K562 (cell line): ENCODE measurements at regions not wholly inside any gene's neighbourhood (a gene's known extent, or its start where the extent isn't known, plus 50 kb on each side); places are given as distances from the start of the nearest gene placed in this dataset.

Source experiments
- ATAC-seq: fragments of 200-7000 bp; cut with Tn5 transposase; 3 replicates; pipeline ENCODE4 v1.9.1; 2020; ENCODE audit warnings: moderate library complexity
- BruUV-seq: library from RNA; stranded (reverse); fragments of 400-500 nt; replicated peaks from 2 replicates; lab custom pipeline; 2021; lab: Mats Ljungman, UMichigan
- CTCF ChIA-PET: fragments of 300-600 bp; formaldehyde crosslinking; extraction: SDS; loops from one replicate; lab custom pipeline; 2021; ENCODE audit warnings: low intra/inter-chr PET ratio; lab: Yijun Ruan, JAX
- POLR2A ChIA-PET: fragments of 300-600, 350-650 bp; sonication (Branson Sonifier 250); formaldehyde crosslinking; extraction: SDS; loops from one replicate; lab custom pipeline; 2021; ENCODE audit warnings: antibody characterized with exemption, inconsistent platforms; lab: Yijun Ruan, JAX
- DNase-seq, 4 experiments: peaks; one replicate each; pipeline versions ENCODE4 v3.0.0 to v3.0.0-alpha.2; 2011 to 2018; ENCODE audit warnings: low spot score in 3 of 4, mixed read lengths in 3 of 4; ENCODE audit errors: extremely low read depth in 1 of 4
- FAIRE-seq: peaks from 2 replicates; lab custom pipeline; 2011; peaks lifted over from hg19 to GRCh38; lab: Jason Lieb, UNC
- H2AFZ ChIP-seq: 2 replicates; pipeline ENCODE4 v1.6.0; 2011; ENCODE audit warnings: low read depth, low read length, control low read depth, inconsistent platforms
- H3K27ac ChIP-seq: fragments of 200-600 bp; 3 replicates; pipeline ENCODE4 v1.8.0; 2011; ENCODE audit warnings: low read depth, mild to moderate bottlenecking, control low read depth, inconsistent platforms, low read length, moderate library complexity, mixed read lengths; ENCODE audit errors: extremely low read depth
- H3K27me3 ChIP-seq, 2 experiments: fragments of 300-600 bp in 1 of 2; 2 replicates in 1 of 2; 3 replicates in 1 of 2; pipeline versions ENCODE4 v1.6.0 to v1.8.0; 2011; ENCODE audit warnings: inconsistent platforms in 2 of 2, low read length in 2 of 2, mild to moderate bottlenecking in 1 of 2, mixed read lengths in 1 of 2, moderate library complexity in 1 of 2; ENCODE audit not compliant: control insufficient read depth in 2 of 2, insufficient read depth in 2 of 2
- H3K36me3 ChIP-seq: fragments of 300-600 bp; 3 replicates; pipeline ENCODE4 v1.8.0; 2011; ENCODE audit warnings: mild to moderate bottlenecking, low read length, inconsistent platforms; ENCODE audit not compliant: control insufficient read depth, insufficient read depth
- H3K4me1 ChIP-seq, 2 experiments: fragments of 200-600 bp in 1 of 2; replicated peaks in 1 of 2; 2 replicates in 1 of 2; 3 replicates in 1 of 2; pipeline versions ENCODE4 v1.5.1 to v1.8.0; 2011; ENCODE audit warnings: inconsistent platforms in 2 of 2, low read length in 2 of 2, mild to moderate bottlenecking in 1 of 2, mixed read lengths in 1 of 2, moderate library complexity in 1 of 2; ENCODE audit not compliant: control insufficient read depth in 2 of 2, insufficient read depth in 2 of 2
- H3K4me2 ChIP-seq: 2 replicates; pipeline ENCODE4 v1.6.1; 2011; ENCODE audit warnings: low read length, control low read depth, inconsistent platforms, mixed read lengths; ENCODE audit not compliant: insufficient read depth
- H3K4me3 ChIP-seq: fragments of 200-600 bp; sonication (generic), shearing (Covaris generic); 2 replicates; pipeline ENCODE4 v1.5.1; 2016; ENCODE audit warnings: control low read depth, inconsistent platforms
- H3K79me2 ChIP-seq: fragments of 200-600 bp; 3 replicates; pipeline ENCODE4 v1.8.0; 2011; ENCODE audit warnings: low read length, inconsistent platforms; ENCODE audit not compliant: control insufficient read depth, insufficient read depth
- H3K9ac ChIP-seq, 2 experiments: 2 replicates each; pipeline versions ENCODE4 v1.6.0 to v1.6.1; 2011; ENCODE audit warnings: low read depth in 2 of 2, low read length in 2 of 2, control low read depth in 1 of 2, inconsistent platforms in 1 of 2, mild to moderate bottlenecking in 1 of 2, mixed read lengths in 1 of 2; ENCODE audit not compliant: insufficient read depth in 1 of 2
- H3K9me1 ChIP-seq: one replicate; pipeline ENCODE4 v1.6.0; 2011; ENCODE audit warnings: inconsistent platforms, mild to moderate bottlenecking, low read length, moderate library complexity; ENCODE audit not compliant: control insufficient read depth, insufficient read depth
- H3K9me3 ChIP-seq: replicated peaks from 2 replicates; pipeline ENCODE4 v1.5.1; 2011; ENCODE audit warnings: low read depth, low read length, inconsistent platforms; ENCODE audit not compliant: control insufficient read depth, insufficient read depth
- H4K20me1 ChIP-seq: replicated peaks from 2 replicates; pipeline ENCODE4 v1.6.1; 2011; ENCODE audit warnings: low read length, inconsistent platforms, mixed read lengths; ENCODE audit not compliant: control insufficient read depth, insufficient read depth
- GTF2A2 ChIP-seq: IDR thresholded peaks from 2 replicates; pipeline ENCODE4 v1.6.1; 2016; ENCODE audit warnings: mild to moderate bottlenecking, missing genetic modification characterization, missing compliant biosample characterization
- HOMEZ ChIP-seq: fragments of 250-450 bp; sonication (Bioruptor Pico); IDR thresholded peaks from 2 replicates; pipeline ENCODE4 v1.4.0; 2020; ENCODE audit warnings: mild to moderate bottlenecking, moderate library complexity
- MAFK ChIP-seq: IDR thresholded peaks from 2 replicates; pipeline ENCODE4 v1.6.1; 2011; ENCODE audit warnings: low read length, improper control_type of control experiment
- NUFIP1 ChIP-seq: fragments of 450-650 bp; IDR thresholded peaks from 2 replicates; pipeline ENCODE4 v1.6.1; 2018; ENCODE audit not compliant: partially characterized antibody
- RBM15 ChIP-seq: fragments of 200-400 bp; formaldehyde crosslinking; IDR thresholded peaks from 2 replicates; pipeline ENCODE4 v1.6.1; 2018; ENCODE audit warnings: mild to moderate bottlenecking, low read length, moderate library complexity; ENCODE audit not compliant: insufficient read depth
- RBM22 ChIP-seq: fragments of 200-400 bp; formaldehyde crosslinking; IDR thresholded peaks from 2 replicates; pipeline ENCODE4 v1.6.1; 2018; ENCODE audit warnings: low read length, low read depth; ENCODE audit not compliant: poor library complexity, severe bottlenecking
- TCFL5 ChIP-seq: fragments of 250-450 bp; sonication (Bioruptor Pico); conservative IDR thresholded peaks from 2 replicates; pipeline ENCODE4 v1.6.1; 2021; ENCODE audit warnings: mild to moderate bottlenecking, moderate library complexity, matching md5 sums
- XRCC4 ChIP-seq: IDR thresholded peaks from one replicate; pipeline ENCODE4 v1.6.1; 2011; ENCODE audit not compliant: insufficient read depth, insufficient read length; ENCODE audit errors: extremely low read depth
- ZBTB40 ChIP-seq, 2 experiments: fragments of 450-650 bp in 1 of 2; sonication (generic) in 1 of 2; formaldehyde crosslinking in 1 of 2; IDR thresholded peaks; 2 replicates each; pipeline versions ENCODE4 v1.7.1 to v1.9.0; 2016 to 2022; ENCODE audit warnings: inconsistent platforms in 1 of 2, mild to moderate bottlenecking in 1 of 2, missing genetic modification reagents in 1 of 2
- ZC3H4 ChIP-seq: sonication (generic); formaldehyde crosslinking; IDR thresholded peaks from 2 replicates; pipeline ENCODE4 v1.9.0; 2021; ENCODE audit warnings: missing genetic modification reagents, borderline replicate concordance
- WGBS: fragments of 100-300 bp; shearing (Covaris generic); methylation state at CpG from one replicate; pipeline ENCODE4 v1.1.6; 2016; ENCODE audit warnings: low coverage, mixed read lengths; ENCODE audit not compliant: insufficient coverage; ENCODE audit errors: missing lambda C conversion rate; 5-methylcytosine and 5-hydroxymethylcytosine counted together
- in situ Hi-C: fragments of 300-500 bp; cut with MboI; formaldehyde crosslinking; loops from 4 replicates; pipeline ENCODE4 v1.15.0; 2018; ENCODE audit warnings: inconsistent platforms, mixed read lengths
- intact Hi-C: fragments of 100-400 bp; cut with micrococcal nuclease; formaldehyde crosslinking; loops from 2 replicates; pipeline ENCODE4 v1.14.2; 2022

- CTCF ChIA-PET = no interaction called here
- FAIRE-seq (no peak), ATAC-seq (no peak), DNase-seq (no peak)
- Histone ChIP-seq H2AFZ (no peak overlapping the region), H3K9me1 (no peaks in the 10 kb centered on the region), H3K4me3 (no peak overlapping the region), H4K20me1 (peaks cover 8% of the 10 kb centered on the region; the same call in 1 of the 2 replicates), H3K79me2 (no peaks in the 10 kb centered on the region), H3K9me3 (no peaks in the 10 kb centered on the region), H3K27me3 (peaks cover 2 to 64% of the 10 kb centered on the region in 2 experiments; a peak in 3 of 5 replicates), H3K9ac (no peak overlapping the region), H3K36me3 (no peaks in the 10 kb centered on the region), H3K4me2 (no peak overlapping the region), H3K27ac (no peak overlapping the region), H3K4me1 (no peaks in the 10 kb centered on the region)
- BruUV-seq = no TSS peak
- POLR2A ChIA-PET = no interaction called here
- intact Hi-C loops = no loop called here
- TF ChIP-seq ZBTB40 (IDR thresholded peaks at IDR 0.05) (no peak), ZBTB40 (CRISPR knock-in tag; IDR thresholded peaks at IDR 0.05) (no peak), XRCC4 (no peak), HOMEZ (CRISPR knock-in tag) (no peak), MAFK (no peak), ZC3H4 (no peak), RBM22 (no peak), NUFIP1 (no peak), RBM15 (no peak), GTF2A2 (tag) (no peak), TCFL5 (CRISPR knock-in tag) (no peak)
- in situ Hi-C loops = no loop called here
- 2% methylated on average over 9 of the region's 10 CpGs for WGBS
These were observed 102.1 kb downstream of the CPZ start for GRCh38 chr4:8694651-8695151.
